H1 (cell line): ENCODE measurements at regions not wholly inside any gene's neighbourhood (a gene's known extent, or its start where the extent isn't known, plus 50 kb on each side); places are given as distances from the start of the nearest gene placed in this dataset.

ENCODE experiments used
- NANOG ChIP-seq: IDR thresholded peaks from 2 replicates; pipeline ENCODE4 v1.6.1; 2011; ENCODE audit warnings: low read length, low read depth, mild to moderate bottlenecking, inconsistent platforms; ENCODE audit not compliant: insufficient read depth, poor library complexity, severe bottlenecking
- YY1 ChIP-seq: IDR thresholded peaks from 2 replicates; pipeline ENCODE4 v1.6.1; 2011; ENCODE audit warnings: low read depth, mild to moderate bottlenecking, low read length

GRCh38 chr5:23035555-23036090, 182.5 kb upstream of the CDH12 start (continued):
- TF ChIP-seq YY1 (no peak), NANOG (no peak)
